ENCODE measurements at regions not wholly inside any gene's neighbourhood (a gene's known extent, or its start where the extent isn't known, plus 50 kb on each side); places are given as distances from the start of the nearest gene placed in this dataset.
"Not testable (repeated sequence)": the region's sequence is repeated elsewhere in the genome, so short reads cannot be mapped to it uniquely, and the experiment has no call there.

- peaks cover 14% of the 10 kb centered on the region for H3K27me3 Mint-ChIP-seq
Observed at GRCh38 chr6:4359108-4359730, 223.8 kb upstream of the ECI2 start.

GRCh38 chr6:4358414-4359107, 223.2 kb upstream of the ECI2 start:
- H3K9me3 Mint-ChIP-seq = no peaks in the 10 kb centered on the region
- no peaks in the 10 kb centered on the region for H3K4me1 Mint-ChIP-seq
- no peak overlapping the region for H3K4me3 Mint-ChIP-seq
- H3K36me3 Mint-ChIP-seq = no peaks in the 10 kb centered on the region
- H3K27ac Mint-ChIP-seq = no peak overlapping the region
- DNase-seq = no peak
- peaks cover 14% of the 10 kb centered on the region for H3K27me3 Mint-ChIP-seq

More at GRCh38 chr6:4359108-4359730, 223.8 kb upstream of the ECI2 start:
- no peaks in the 10 kb centered on the region for H3K4me1 Mint-ChIP-seq
- no peaks in the 10 kb centered on the region for H3K36me3 Mint-ChIP-seq
- H3K27ac Mint-ChIP-seq = no peak overlapping the region
- no peak overlapping the region for H3K4me3 Mint-ChIP-seq
- no peak for DNase-seq
- no peaks in the 10 kb centered on the region for H3K9me3 Mint-ChIP-seq

- not testable (repeated sequence) for H3K4me3 Mint-ChIP-seq, H3K27ac Mint-ChIP-seq, H3K36me3 Mint-ChIP-seq, DNase-seq, H3K9me3 Mint-ChIP-seq, H3K4me1 Mint-ChIP-seq
- peaks cover 17% of the 10 kb centered on the region for H3K27me3 Mint-ChIP-seq
Observed at GRCh38 chr6:4357660-4358152, 222.3 kb upstream of the ECI2 start.

GRCh38 chr6:4356899-4357659, 221.7 kb upstream of the ECI2 start:
- H3K27me3 Mint-ChIP-seq = peaks cover 17% of the 10 kb centered on the region
- H3K4me3 Mint-ChIP-seq = no peak overlapping the region
- no peak for DNase-seq
- H3K4me1 Mint-ChIP-seq = no peaks in the 10 kb centered on the region
- no peaks in the 10 kb centered on the region for H3K36me3 Mint-ChIP-seq
- H3K9me3 Mint-ChIP-seq = no peaks in the 10 kb centered on the region
- H3K27ac Mint-ChIP-seq = no peak overlapping the region

GRCh38 chr6:4355241-4355640, 219.9 kb upstream of the ECI2 start:
- H3K4me3 Mint-ChIP-seq = no peak overlapping the region
- DNase-seq = no peak
- no peaks in the 10 kb centered on the region for H3K36me3 Mint-ChIP-seq
- peaks cover 18% of the 10 kb centered on the region for H3K27me3 Mint-ChIP-seq
- H3K9me3 Mint-ChIP-seq = no peaks in the 10 kb centered on the region
- H3K27ac Mint-ChIP-seq = no peak overlapping the region
- H3K4me1 Mint-ChIP-seq = no peaks in the 10 kb centered on the region

GRCh38 chr6:4354181-4354580, 218.8 kb upstream of the ECI2 start:
- DNase-seq = no peak
- peaks cover 18% of the 10 kb centered on the region for H3K27me3 Mint-ChIP-seq
- no peaks in the 10 kb centered on the region for H3K4me1 Mint-ChIP-seq
- H3K4me3 Mint-ChIP-seq = no peak overlapping the region
- no peaks in the 10 kb centered on the region for H3K9me3 Mint-ChIP-seq
- no peaks in the 10 kb centered on the region for H3K36me3 Mint-ChIP-seq
- H3K27ac Mint-ChIP-seq = no peak overlapping the region

GRCh38 chr6:4352731-4353130, 217.4 kb upstream of the ECI2 start:
- no peak overlapping the region for H3K4me3 Mint-ChIP-seq
- no peaks in the 10 kb centered on the region for H3K9me3 Mint-ChIP-seq
- no peaks in the 10 kb centered on the region for H3K36me3 Mint-ChIP-seq
- no peak overlapping the region for H3K27ac Mint-ChIP-seq
- no peak for DNase-seq
- H3K4me1 Mint-ChIP-seq = no peaks in the 10 kb centered on the region
- H3K27me3 Mint-ChIP-seq = peaks cover 18% of the 10 kb centered on the region

GRCh38 chr6:4352322-4352669, 216.9 kb upstream of the ECI2 start:
- no peaks in the 10 kb centered on the region for H3K4me1 Mint-ChIP-seq
- H3K27ac Mint-ChIP-seq = no peak overlapping the region
- peaks cover 14% of the 10 kb centered on the region for H3K27me3 Mint-ChIP-seq
- no peaks in the 10 kb centered on the region for H3K9me3 Mint-ChIP-seq
- no peaks in the 10 kb centered on the region for H3K36me3 Mint-ChIP-seq
- DNase-seq = no peak
- H3K4me3 Mint-ChIP-seq = no peak overlapping the region

- no peak overlapping the region for H3K4me3 Mint-ChIP-seq
- H3K4me1 Mint-ChIP-seq = no peaks in the 10 kb centered on the region
- no peaks in the 10 kb centered on the region for H3K9me3 Mint-ChIP-seq
- no peak overlapping the region for H3K27ac Mint-ChIP-seq
- peaks cover 12% of the 10 kb centered on the region for H3K27me3 Mint-ChIP-seq
- DNase-seq = no peak
- H3K36me3 Mint-ChIP-seq = no peaks in the 10 kb centered on the region
Observed at GRCh38 chr6:4351520-4352321, 216.3 kb upstream of the ECI2 start.

- Mint-ChIP-seq H3K27me3 (peaks cover 9% of the 10 kb centered on the region), H3K27ac (no peak overlapping the region), H3K36me3 (no peaks in the 10 kb centered on the region), H3K4me1 (no peaks in the 10 kb centered on the region), H3K4me3 (no peak overlapping the region), H3K9me3 (no peaks in the 10 kb centered on the region)
- DNase-seq = no peak
Observed at GRCh38 chr6:4350567-4351519, 215.5 kb upstream of the ECI2 start.

GRCh38 chr6:4349931-4350330, 214.6 kb upstream of the ECI2 start:
- Mint-ChIP-seq H3K36me3 (no peaks in the 10 kb centered on the region), H3K4me3 (no peak overlapping the region), H3K4me1 (no peaks in the 10 kb centered on the region), H3K9me3 (no peaks in the 10 kb centered on the region), H3K27me3 (peaks cover 9% of the 10 kb centered on the region), H3K27ac (no peak overlapping the region)
- DNase-seq = no peak

- no peak overlapping the region for H3K27ac Mint-ChIP-seq
- no peaks in the 10 kb centered on the region for H3K4me1 Mint-ChIP-seq
- peaks cover 9% of the 10 kb centered on the region for H3K27me3 Mint-ChIP-seq
- no peak for DNase-seq
- no peak overlapping the region for H3K4me3 Mint-ChIP-seq
- no peaks in the 10 kb centered on the region for H3K36me3 Mint-ChIP-seq
- no peaks in the 10 kb centered on the region for H3K9me3 Mint-ChIP-seq
Observed at GRCh38 chr6:4349323-4349722, 213.9 kb upstream of the ECI2 start.

- Mint-ChIP-seq H3K27ac (no peak overlapping the region), H3K4me3 (no peak overlapping the region), H3K36me3 (no peaks in the 10 kb centered on the region), H3K4me1 (no peaks in the 10 kb centered on the region), H3K9me3 (no peaks in the 10 kb centered on the region), H3K27me3 (peaks cover 9% of the 10 kb centered on the region)
- no peak for DNase-seq
Observed at GRCh38 chr6:4348462-4349112, 213.2 kb upstream of the ECI2 start.

- Mint-ChIP-seq H3K27ac (no peak overlapping the region), H3K9me3 (no peaks in the 10 kb centered on the region), H3K4me3 (no peak overlapping the region), H3K27me3 (peaks cover 6% of the 10 kb centered on the region), H3K36me3 (no peaks in the 10 kb centered on the region), H3K4me1 (no peaks in the 10 kb centered on the region)
- no peak for DNase-seq
Observed at GRCh38 chr6:4347877-4348276, 212.5 kb upstream of the ECI2 start.
